OCI-LY3 (cell line): ENCODE measurements at regions not wholly inside any gene's neighbourhood (a gene's known extent, or its start where the extent isn't known, plus 50 kb on each side); places are given as distances from the start of the nearest gene placed in this dataset.

Experiments used
- CTCF ChIP-seq: fragments of 200-600, 300-600 bp; sonication (generic); IDR thresholded peaks from 2 replicates; pipeline ENCODE4 v1.5.1; 2014; ENCODE audit warnings: antibody characterized with exemption, low read length, low read depth
- EZH2phosphoT487 ChIP-seq: fragments of 200-600 bp; shearing (Covaris generic); IDR thresholded peaks from 2 replicates; pipeline ENCODE4 v1.6.1; 2018; ENCODE audit warnings: antibody characterized with exemption, mixed run types, low read depth

GRCh38 chr5:123819386-123819785 is 307.4 kb downstream of the CSNK1G3 start:
- TF ChIP-seq CTCF: no peak
- TF ChIP-seq EZH2phosphoT487: no peak
